ENCODE measurements at regions not wholly inside any gene's neighbourhood (a gene's known extent, or its start where the extent isn't known, plus 50 kb on each side); places are given as distances from the start of the nearest gene placed in this dataset.

DNA sequence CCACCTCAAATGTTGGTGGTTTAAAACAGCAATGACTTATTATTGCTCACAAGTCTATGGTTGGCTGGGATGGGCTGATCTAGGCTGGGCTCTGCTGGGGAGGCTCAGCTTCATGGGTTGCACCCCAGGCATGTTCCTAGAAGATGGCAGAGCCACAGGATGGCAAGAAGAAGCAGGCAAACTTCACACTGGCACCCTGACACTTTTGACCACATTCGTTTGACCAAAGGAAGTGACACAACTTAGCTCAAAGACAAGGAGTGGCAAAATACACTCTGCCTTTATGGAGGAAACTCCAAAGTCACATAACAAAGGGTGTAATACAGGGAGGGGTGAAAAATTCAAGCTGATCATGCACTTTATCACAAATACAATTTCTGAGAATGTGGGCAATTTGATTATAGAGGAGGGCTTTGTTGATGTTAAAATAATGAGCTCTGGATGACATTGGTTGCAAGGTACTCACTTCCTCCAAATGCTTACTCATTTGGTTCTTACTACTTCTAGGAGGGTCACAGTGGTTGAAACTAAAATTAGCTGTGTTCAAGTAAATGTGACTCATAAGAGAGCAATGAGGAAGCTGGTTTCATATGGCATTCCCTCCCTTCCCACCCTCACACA, 249.2 kb upstream of the RPS6KA3 start:
- Histone ChIP-seq H3K79me2 (ENCODE audit: insufficient read depth) (no peaks in the 10 kb centered on the region), H3K36me3 (replicated peaks in 1 of 2; ENCODE audit: control insufficient read depth in 1 of 2, insufficient read depth in 2 of 2, low read length in 1 of 2) (no peaks in the 10 kb centered on the region), H3K27me3 (ENCODE audit: insufficient read depth) (no peaks in the 10 kb centered on the region), H3K4me3 (ENCODE audit: low read depth in 2 of 2, low read length in 1 of 2) (no peak overlapping the region), H3K4me2 (0 out of 2 replicates have a peak overlapping the region, but pooled peaks have one; percentile 8), H3K27ac (ENCODE audit: low read depth in 2 of 2, low read length in 1 of 2) (peak overlapping the region in 1 of 2 experiments; percentile 74; a peak in 2 of 4 replicates), H3F3A (replicated peaks; ENCODE audit: insufficient read depth) (peaks cover 28% of the 10 kb centered on the region), H2AFZ (ENCODE audit: low read depth) (no peak overlapping the region; the same call in 1 of the 2 replicates), H3K4me1 (ENCODE audit: control insufficient read depth in 1 of 2, insufficient read depth in 2 of 2, low read depth in 1 of 2, low read length in 1 of 2) (peaks cover 0 to 27% of the 10 kb centered on the region in 2 experiments; a peak in 3 of 4 replicates), H3K9me2 (no peaks in the 10 kb centered on the region), H3K9ac (no peak overlapping the region; the same call in 1 of the 2 replicates), H4K20me1 (ENCODE audit: insufficient read depth) (no peaks in the 10 kb centered on the region), H3K9me3 (no peaks in the 10 kb centered on the region)
- ChIA-PET CTCF (interaction anchor here (0.9 to 9.2 kb wide), 4 partner anchors 11 to 1470 kb away, joined by 3 to 69 read pairs (median 12); no protein-coding TSS in a partner anchor), POLR2A (no interaction called here)
- DNase-seq: no peak
- 27% methylated on average over 1 of the region's 1 CpG for WGBS (ENCODE audit: low lambda C conversion rate)
- TF ChIP-seq ELF1 (IDR thresholded peaks at IDR 0.05) (peak; percentile 97), EZH2phosphoT487 (IDR thresholded peaks at IDR 0.05; ENCODE audit: borderline replicate concordance, low read depth) (no peak), FOSL2 (IDR thresholded peaks at IDR 0.05; ENCODE audit: borderline replicate concordance, low read depth) (peak; percentile 92), RXRA (IDR thresholded peaks at IDR 0.05; ENCODE audit: borderline replicate concordance, low read depth) (peak; percentile 73), POLR2AphosphoS5 (IDR thresholded peaks at IDR 0.05; ENCODE audit: low read depth, low read length) (peak; percentile 23; the same call in 1 of the 2 replicates), MXI1 (IDR thresholded peaks at IDR 0.05; ENCODE audit: low read depth, low read length) (no peak), NFIC (IDR thresholded peaks at IDR 0.05; ENCODE audit: borderline replicate concordance) (peak; percentile 31; the same call in 1 of the 2 replicates), TEAD4 (IDR thresholded peaks at IDR 0.05; ENCODE audit: borderline replicate concordance, insufficient read depth) (peak; percentile 60; the same call in 1 of the 2 replicates), MEF2A (IDR thresholded peaks at IDR 0.05; ENCODE audit: borderline replicate concordance, low read depth) (peak; percentile 93), TCF12 (IDR thresholded peaks at IDR 0.05) (peak; percentile 72), EP300 (IDR thresholded peaks at IDR 0.05; ENCODE audit: borderline replicate concordance in 1 of 2, low read depth in 1 of 2, low read length in 1 of 2) (peak in 1 of 2 experiments; percentile 58; a peak in 1 of 4 replicates), JUND (IDR thresholded peaks at IDR 0.05) (peak; percentile 89), SMC3 (IDR thresholded peaks at IDR 0.05; ENCODE audit: low read depth, low read length) (no peak)
- TF ChIP-seq, protein P1, sequence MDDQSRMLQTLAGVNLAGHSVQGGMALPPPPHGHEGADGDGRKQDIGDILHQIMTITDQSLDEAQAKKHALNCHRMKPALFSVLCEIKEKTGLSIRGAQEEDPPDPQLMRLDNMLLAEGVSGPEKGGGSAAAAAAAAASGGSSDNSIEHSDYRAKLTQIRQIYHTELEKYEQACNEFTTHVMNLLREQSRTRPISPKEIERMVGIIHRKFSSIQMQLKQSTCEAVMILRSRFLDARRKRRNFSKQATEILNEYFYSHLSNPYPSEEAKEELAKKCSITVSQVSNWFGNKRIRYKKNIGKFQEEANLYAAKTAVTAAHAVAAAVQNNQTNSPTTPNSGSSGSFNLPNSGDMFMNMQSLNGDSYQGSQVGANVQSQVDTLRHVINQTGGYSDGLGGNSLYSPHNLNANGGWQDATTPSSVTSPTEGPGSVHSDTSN (IDR thresholded peaks at IDR 0.05): peak; percentile 45; the same call in 1 of the 2 replicates

DNA sequence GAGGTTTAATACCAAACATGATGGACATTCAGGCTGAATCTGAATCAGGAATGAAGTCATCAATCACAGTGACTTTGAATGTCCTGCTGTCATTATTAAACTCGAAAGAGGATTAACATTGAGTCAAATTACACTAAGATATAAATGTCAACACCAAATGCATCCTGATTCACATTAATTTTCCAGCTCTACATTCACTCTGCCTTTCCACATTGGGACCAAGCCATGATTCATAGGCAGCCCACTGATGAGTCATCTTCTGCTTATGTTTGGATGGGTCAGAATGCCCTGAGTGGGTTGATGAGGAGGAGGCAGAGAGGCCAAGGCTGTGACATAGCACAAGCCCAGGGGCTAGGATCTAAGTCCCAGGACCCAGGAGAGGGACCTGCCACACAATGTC, 247.6 kb upstream of the RPS6KA3 start:
- Histone ChIP-seq H3K9me2 (no peaks in the 10 kb centered on the region), H3K79me2 (ENCODE audit: insufficient read depth) (no peaks in the 10 kb centered on the region), H4K20me1 (ENCODE audit: insufficient read depth) (no peaks in the 10 kb centered on the region), H3K4me3 (ENCODE audit: low read depth in 2 of 2, low read length in 1 of 2) (no peak overlapping the region), H3K27me3 (ENCODE audit: insufficient read depth) (no peaks in the 10 kb centered on the region), H3K27ac (ENCODE audit: low read depth in 2 of 2, low read length in 1 of 2) (peak overlapping the region in 1 of 2 experiments; percentile 74; a peak in 2 of 4 replicates), H2AFZ (ENCODE audit: low read depth) (no peak overlapping the region), H3K9ac (no peak overlapping the region), H3F3A (replicated peaks; ENCODE audit: insufficient read depth) (peaks cover 21% of the 10 kb centered on the region), H3K4me1 (ENCODE audit: control insufficient read depth in 1 of 2, insufficient read depth in 2 of 2, low read depth in 1 of 2, low read length in 1 of 2) (peaks cover 0 to 27% of the 10 kb centered on the region in 2 experiments; a peak in 3 of 4 replicates), H3K36me3 (replicated peaks in 1 of 2; ENCODE audit: control insufficient read depth in 1 of 2, insufficient read depth in 2 of 2, low read length in 1 of 2) (no peaks in the 10 kb centered on the region), H3K9me3 (no peaks in the 10 kb centered on the region), H3K4me2 (no peak overlapping the region)
- WGBS (ENCODE audit: low lambda C conversion rate): 0% methylated on average over 1 of the region's 1 CpG
- DNase-seq: no peak
- ChIA-PET POLR2A (no interaction called here), CTCF (interaction anchor here (9.2 kb wide), 1 partner anchor 17 kb away, joined by 69 read pairs; no protein-coding TSS in a partner anchor)
- TF ChIP-seq NRF1 (IDR thresholded peaks at IDR 0.05; ENCODE audit: low read depth, low read length) (no peak), EZH2phosphoT487 (IDR thresholded peaks at IDR 0.05; ENCODE audit: borderline replicate concordance, low read depth) (no peak), TAF1 (IDR thresholded peaks at IDR 0.05; ENCODE audit: borderline replicate concordance, low read depth, low read length) (no peak), GATA2 (CRISPR knock-in tag; IDR thresholded peaks at IDR 0.05) (no peak), RAD21 (IDR thresholded peaks at IDR 0.05; ENCODE audit: low read length) (no peak), TCF12 (IDR thresholded peaks at IDR 0.05) (peak; percentile 73), TEAD4 (IDR thresholded peaks at IDR 0.05; ENCODE audit: borderline replicate concordance, insufficient read depth) (no peak; the same call in 1 of the 2 replicates)
- TF ChIP-seq, protein P2, sequence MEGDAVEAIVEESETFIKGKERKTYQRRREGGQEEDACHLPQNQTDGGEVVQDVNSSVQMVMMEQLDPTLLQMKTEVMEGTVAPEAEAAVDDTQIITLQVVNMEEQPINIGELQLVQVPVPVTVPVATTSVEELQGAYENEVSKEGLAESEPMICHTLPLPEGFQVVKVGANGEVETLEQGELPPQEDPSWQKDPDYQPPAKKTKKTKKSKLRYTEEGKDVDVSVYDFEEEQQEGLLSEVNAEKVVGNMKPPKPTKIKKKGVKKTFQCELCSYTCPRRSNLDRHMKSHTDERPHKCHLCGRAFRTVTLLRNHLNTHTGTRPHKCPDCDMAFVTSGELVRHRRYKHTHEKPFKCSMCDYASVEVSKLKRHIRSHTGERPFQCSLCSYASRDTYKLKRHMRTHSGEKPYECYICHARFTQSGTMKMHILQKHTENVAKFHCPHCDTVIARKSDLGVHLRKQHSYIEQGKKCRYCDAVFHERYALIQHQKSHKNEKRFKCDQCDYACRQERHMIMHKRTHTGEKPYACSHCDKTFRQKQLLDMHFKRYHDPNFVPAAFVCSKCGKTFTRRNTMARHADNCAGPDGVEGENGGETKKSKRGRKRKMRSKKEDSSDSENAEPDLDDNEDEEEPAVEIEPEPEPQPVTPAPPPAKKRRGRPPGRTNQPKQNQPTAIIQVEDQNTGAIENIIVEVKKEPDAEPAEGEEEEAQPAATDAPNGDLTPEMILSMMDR (IDR thresholded peaks at IDR 0.05): no peak
- TF ChIP-seq, protein P1 (IDR thresholded peaks at IDR 0.05): peak; percentile 90
- TF ChIP-seq, protein P3, sequence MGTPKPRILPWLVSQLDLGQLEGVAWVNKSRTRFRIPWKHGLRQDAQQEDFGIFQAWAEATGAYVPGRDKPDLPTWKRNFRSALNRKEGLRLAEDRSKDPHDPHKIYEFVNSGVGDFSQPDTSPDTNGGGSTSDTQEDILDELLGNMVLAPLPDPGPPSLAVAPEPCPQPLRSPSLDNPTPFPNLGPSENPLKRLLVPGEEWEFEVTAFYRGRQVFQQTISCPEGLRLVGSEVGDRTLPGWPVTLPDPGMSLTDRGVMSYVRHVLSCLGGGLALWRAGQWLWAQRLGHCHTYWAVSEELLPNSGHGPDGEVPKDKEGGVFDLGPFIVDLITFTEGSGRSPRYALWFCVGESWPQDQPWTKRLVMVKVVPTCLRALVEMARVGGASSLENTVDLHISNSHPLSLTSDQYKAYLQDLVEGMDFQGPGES (IDR thresholded peaks at IDR 0.05; ENCODE audit: low read depth, low read length): no peak
- TF ChIP-seq, protein P4, sequence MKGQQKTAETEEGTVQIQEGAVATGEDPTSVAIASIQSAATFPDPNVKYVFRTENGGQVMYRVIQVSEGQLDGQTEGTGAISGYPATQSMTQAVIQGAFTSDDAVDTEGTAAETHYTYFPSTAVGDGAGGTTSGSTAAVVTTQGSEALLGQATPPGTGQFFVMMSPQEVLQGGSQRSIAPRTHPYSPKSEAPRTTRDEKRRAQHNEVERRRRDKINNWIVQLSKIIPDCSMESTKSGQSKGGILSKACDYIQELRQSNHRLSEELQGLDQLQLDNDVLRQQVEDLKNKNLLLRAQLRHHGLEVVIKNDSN (IDR thresholded peaks at IDR 0.05; ENCODE audit: borderline replicate concordance, low read depth): no peak
